HepG2 (cell line): ENCODE measurements at regions not wholly inside any gene's neighbourhood (a gene's known extent, or its start where the extent isn't known, plus 50 kb on each side); places are given as distances from the start of the nearest gene placed in this dataset.

Source experiments
- ATAC-seq: fragments of 200-7000 bp; cut with Tn5 transposase; 3 replicates; pipeline ENCODE4 v1.9.1; 2020; ENCODE audit warnings: mild to moderate bottlenecking, moderate library complexity
- BruUV-seq: library from RNA; stranded (reverse); fragments of 400-500 nt; replicated peaks from 2 replicates; lab custom pipeline; 2021; lab: Mats Ljungman, UMichigan
- CTCF ChIA-PET: fragments of 300-600 bp; formaldehyde crosslinking; extraction: SDS; loops from one replicate; lab custom pipeline; 2021; ENCODE audit warnings: low total read pairs, inconsistent platforms, low intra/inter-chr PET ratio; lab: Yijun Ruan, JAX
- POLR2A ChIA-PET: fragments of 350-600 bp; sonication (Branson Sonifier 250); formaldehyde crosslinking; loops from one replicate; lab custom pipeline; 2020; ENCODE audit warnings: antibody characterized with exemption, inconsistent platforms; lab: Yijun Ruan, JAX
- DNase-seq: peaks from one replicate; pipeline ENCODE4 v3.0.0-alpha.2; 2015; ENCODE audit warnings: low spot score
- FAIRE-seq: peaks from 3 replicates; lab custom pipeline; 2011; peaks lifted over from hg19 to GRCh38; lab: Jason Lieb, UNC
- H2AFZ ChIP-seq: one replicate; pipeline ENCODE4 v1.6.1; 2011; ENCODE audit warnings: low read length, inconsistent platforms
- H3K27ac ChIP-seq: fragments of 300-600 bp; 3 replicates; pipeline ENCODE4 v1.8.0; 2011; ENCODE audit warnings: mixed run types, mild to moderate bottlenecking, mixed read lengths, low read length, inconsistent platforms; ENCODE audit not compliant: insufficient read depth; ENCODE audit errors: extremely low read length
- H3K27me3 ChIP-seq, 2 experiments: fragments of 200-600 bp in 1 of 2; 2 replicates in 1 of 2; 3 replicates in 1 of 2; pipeline versions ENCODE4 v1.6.0 to v1.8.0; 2011; ENCODE audit warnings: low read length in 2 of 2, mild to moderate bottlenecking in 2 of 2, moderate library complexity in 2 of 2, inconsistent platforms in 1 of 2; ENCODE audit not compliant: insufficient read depth in 2 of 2, control insufficient read depth in 1 of 2
- H3K36me3 ChIP-seq, 2 experiments: fragments of 200-600 bp in 1 of 2; replicated peaks in 1 of 2; 2 replicates in 1 of 2; 3 replicates in 1 of 2; pipeline versions ENCODE4 v1.5.1 to v1.8.0; 2011; ENCODE audit warnings: low read length in 2 of 2, inconsistent platforms in 1 of 2; ENCODE audit not compliant: insufficient read depth in 2 of 2, control insufficient read depth in 1 of 2
- H3K4me1 ChIP-seq: 2 replicates; pipeline ENCODE4 v1.5.1; 2012; ENCODE audit warnings: low read length, inconsistent platforms; ENCODE audit not compliant: insufficient read depth
- H3K4me2 ChIP-seq: 2 replicates; pipeline ENCODE4 v1.6.0; 2011; ENCODE audit warnings: low read depth, low read length, inconsistent platforms
- H3K4me3 ChIP-seq, 3 experiments: fragments of 200-600 bp in 1 of 3; sonication (generic), shearing (Covaris generic) in 1 of 3; replicated peaks in 1 of 3; 2 replicates each; pipeline ENCODE4 v1.5.1; 2011 to 2016; ENCODE audit warnings: low read length in 3 of 3, inconsistent platforms in 2 of 3, low read depth in 2 of 3, mild to moderate bottlenecking in 2 of 3, control low read depth in 1 of 3, mixed read lengths in 1 of 3; ENCODE audit not compliant: insufficient read depth in 1 of 3
- H3K79me2 ChIP-seq: one replicate; pipeline ENCODE4 v1.6.1; 2011; ENCODE audit warnings: low read length, inconsistent platforms; ENCODE audit not compliant: insufficient read depth
- H3K9ac ChIP-seq: 2 replicates; pipeline ENCODE4 v1.6.0; 2011; ENCODE audit warnings: mild to moderate bottlenecking, low read depth, low read length, inconsistent platforms; ENCODE audit not compliant: insufficient read depth
- H3K9me3 ChIP-seq: 2 replicates; pipeline ENCODE4 v1.5.1; 2012; ENCODE audit warnings: mild to moderate bottlenecking, low read length
- H4K20me1 ChIP-seq: 2 replicates; pipeline ENCODE4 v1.6.0; 2011; ENCODE audit warnings: inconsistent platforms, mild to moderate bottlenecking, low read length, moderate library complexity; ENCODE audit not compliant: insufficient read depth
- FOXC1 ChIP-seq: sonication (generic); formaldehyde crosslinking; IDR thresholded peaks from 2 replicates; pipeline ENCODE4 v1.8.0; 2022; ENCODE audit warnings: mild to moderate bottlenecking, missing genetic modification reagents, borderline replicate concordance
- GMEB1 ChIP-seq: sonication (generic); formaldehyde crosslinking; IDR thresholded peaks from 2 replicates; pipeline ENCODE4 v1.5.1; 2020; ENCODE audit warnings: missing genetic modification reagents, mild to moderate bottlenecking, borderline replicate concordance
- HBP1 ChIP-seq: IDR thresholded peaks from 2 replicates; pipeline ENCODE4 v1.6.1; 2016; ENCODE audit warnings: low read depth, control low read depth
- MIER2 ChIP-seq: IDR thresholded peaks from 2 replicates; pipeline ENCODE4 v1.6.1; 2016; ENCODE audit warnings: missing biosample characterization, missing genetic modification reagents
- PRDM15 ChIP-seq: sonication (generic); formaldehyde crosslinking; IDR thresholded peaks from 2 replicates; pipeline ENCODE4 v1.4.0; 2020; ENCODE audit warnings: missing genetic modification reagents
- SMAD9 ChIP-seq: sonication (generic); formaldehyde crosslinking; IDR thresholded peaks from 2 replicates; pipeline ENCODE4 v1.5.1; 2020; ENCODE audit warnings: mild to moderate bottlenecking, missing genetic modification reagents
- TBX3 ChIP-seq: fragments of 450-650 bp; IDR thresholded peaks from 2 replicates; pipeline ENCODE4 v1.6.1; 2017; ENCODE audit warnings: antibody characterized with exemption, mild to moderate bottlenecking, inconsistent platforms, borderline replicate concordance
- ZBTB7B ChIP-seq: sonication (generic); formaldehyde crosslinking; IDR thresholded peaks from 2 replicates; pipeline ENCODE4 v1.4.0; 2020; ENCODE audit warnings: missing genetic modification reagents
- ZC3H13 ChIP-seq: sonication (generic); formaldehyde crosslinking; IDR thresholded peaks from 2 replicates; pipeline ENCODE4 v1.8.1; 2023; ENCODE audit warnings: mild to moderate bottlenecking, missing genetic modification reagents, moderate library complexity
- ZNF580 ChIP-seq: IDR thresholded peaks from 2 replicates; pipeline ENCODE4 v1.6.1; 2016; ENCODE audit warnings: low read depth, borderline replicate concordance
- ZNF740 ChIP-seq: sonication (generic); formaldehyde crosslinking; IDR thresholded peaks from 2 replicates; pipeline ENCODE4 v1.4.0; 2020; ENCODE audit warnings: missing genetic modification reagents
- WGBS: methylation state at CpG from one replicate; pipeline ENCODE4 v1.1.6; 2017; ENCODE audit warnings: low lambda C conversion rate; 5-methylcytosine and 5-hydroxymethylcytosine counted together
- in situ Hi-C: cut with HindIII; loops from 2 replicates; pipeline ENCODE4 v1.10.0; 2017; ENCODE audit warnings: low pct_unique_long_range_greater_than_20kb; ENCODE audit not compliant: extremely low pct_ligation_motif_present
- intact Hi-C: fragments of 100-400 bp; cut with micrococcal nuclease; formaldehyde crosslinking; loops from one replicate; pipeline ENCODE4 v1.10.0; 2022; ENCODE audit not compliant: unreplicated experiment
- TF ChIP-seq, protein P1 (sequence below): IDR thresholded peaks from 2 replicates; pipeline ENCODE4 v1.6.1; 2016; ENCODE audit warnings: low read depth, missing genetic modification reagents, missing compliant biosample characterization

DNA sequence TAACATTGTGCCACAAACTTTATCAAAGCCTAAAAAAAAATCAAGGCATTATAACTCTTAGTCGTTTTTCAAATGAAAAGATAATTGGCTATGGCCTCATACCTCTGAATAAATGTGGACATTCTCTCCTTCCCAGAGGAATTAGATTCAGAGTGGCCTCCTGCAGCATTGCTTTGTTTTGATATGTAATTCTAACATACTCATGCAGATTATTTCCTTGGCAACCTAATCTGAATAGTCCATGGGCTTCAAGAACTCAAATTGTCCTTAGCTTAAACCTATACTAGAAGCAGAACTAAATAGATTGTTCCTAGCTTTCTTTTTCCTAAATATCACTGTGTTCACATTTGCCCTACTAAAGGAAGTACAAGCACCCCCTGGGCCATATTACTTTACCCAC is 1146.9 kb downstream of the OLFM4 start:
- DNase-seq = no peak
- Histone ChIP-seq H3K4me3 (no peak overlapping the region), H3K4me1 (no peaks in the 10 kb centered on the region), H3K36me3 (no peaks in the 10 kb centered on the region), H3K27me3 (no peaks in the 10 kb centered on the region), H3K4me2 (no peak overlapping the region), H3K9me3 (peaks cover 45% of the 10 kb centered on the region), H3K9ac (no peak overlapping the region), H3K79me2 (no peaks in the 10 kb centered on the region), H4K20me1 (no peaks in the 10 kb centered on the region), H2AFZ (no peak overlapping the region), H3K27ac (no peak overlapping the region)
- in situ Hi-C loops = no loop called here
- intact Hi-C loops = no loop called here
- no peak for ATAC-seq
- ChIA-PET POLR2A (no interaction called here), CTCF (no interaction called here)
- no TSS peak for BruUV-seq
- no peak for FAIRE-seq
- 0% methylated on average over 1 of the region's 1 CpG for WGBS
- no peak for TF ChIP-seq HBP1
- TF ChIP-seq TBX3 = no peak
- TF ChIP-seq PRDM15 (CRISPR knock-in tag) = no peak
- TF ChIP-seq GMEB1 (CRISPR knock-in tag) = no peak
- no peak for TF ChIP-seq FOXC1 (CRISPR knock-in tag)
- TF ChIP-seq ZNF740 = no peak
- TF ChIP-seq SMAD9 = no peak
- no peak for TF ChIP-seq ZNF580
- TF ChIP-seq, protein P1, sequence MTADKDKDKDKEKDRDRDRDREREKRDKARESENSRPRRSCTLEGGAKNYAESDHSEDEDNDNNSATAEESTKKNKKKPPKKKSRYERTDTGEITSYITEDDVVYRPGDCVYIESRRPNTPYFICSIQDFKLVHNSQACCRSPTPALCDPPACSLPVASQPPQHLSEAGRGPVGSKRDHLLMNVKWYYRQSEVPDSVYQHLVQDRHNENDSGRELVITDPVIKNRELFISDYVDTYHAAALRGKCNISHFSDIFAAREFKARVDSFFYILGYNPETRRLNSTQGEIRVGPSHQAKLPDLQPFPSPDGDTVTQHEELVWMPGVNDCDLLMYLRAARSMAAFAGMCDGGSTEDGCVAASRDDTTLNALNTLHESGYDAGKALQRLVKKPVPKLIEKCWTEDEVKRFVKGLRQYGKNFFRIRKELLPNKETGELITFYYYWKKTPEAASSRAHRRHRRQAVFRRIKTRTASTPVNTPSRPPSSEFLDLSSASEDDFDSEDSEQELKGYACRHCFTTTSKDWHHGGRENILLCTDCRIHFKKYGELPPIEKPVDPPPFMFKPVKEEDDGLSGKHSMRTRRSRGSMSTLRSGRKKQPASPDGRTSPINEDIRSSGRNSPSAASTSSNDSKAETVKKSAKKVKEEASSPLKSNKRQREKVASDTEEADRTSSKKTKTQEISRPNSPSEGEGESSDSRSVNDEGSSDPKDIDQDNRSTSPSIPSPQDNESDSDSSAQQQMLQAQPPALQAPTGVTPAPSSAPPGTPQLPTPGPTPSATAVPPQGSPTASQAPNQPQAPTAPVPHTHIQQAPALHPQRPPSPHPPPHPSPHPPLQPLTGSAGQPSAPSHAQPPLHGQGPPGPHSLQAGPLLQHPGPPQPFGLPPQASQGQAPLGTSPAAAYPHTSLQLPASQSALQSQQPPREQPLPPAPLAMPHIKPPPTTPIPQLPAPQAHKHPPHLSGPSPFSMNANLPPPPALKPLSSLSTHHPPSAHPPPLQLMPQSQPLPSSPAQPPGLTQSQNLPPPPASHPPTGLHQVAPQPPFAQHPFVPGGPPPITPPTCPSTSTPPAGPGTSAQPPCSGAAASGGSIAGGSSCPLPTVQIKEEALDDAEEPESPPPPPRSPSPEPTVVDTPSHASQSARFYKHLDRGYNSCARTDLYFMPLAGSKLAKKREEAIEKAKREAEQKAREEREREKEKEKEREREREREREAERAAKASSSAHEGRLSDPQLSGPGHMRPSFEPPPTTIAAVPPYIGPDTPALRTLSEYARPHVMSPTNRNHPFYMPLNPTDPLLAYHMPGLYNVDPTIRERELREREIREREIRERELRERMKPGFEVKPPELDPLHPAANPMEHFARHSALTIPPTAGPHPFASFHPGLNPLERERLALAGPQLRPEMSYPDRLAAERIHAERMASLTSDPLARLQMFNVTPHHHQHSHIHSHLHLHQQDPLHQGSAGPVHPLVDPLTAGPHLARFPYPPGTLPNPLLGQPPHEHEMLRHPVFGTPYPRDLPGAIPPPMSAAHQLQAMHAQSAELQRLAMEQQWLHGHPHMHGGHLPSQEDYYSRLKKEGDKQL (CRISPR knock-in tag) = no peak
- no peak for TF ChIP-seq MIER2 (CRISPR knock-in tag)
- no peak for TF ChIP-seq ZBTB7B (CRISPR knock-in tag)
- no peak for TF ChIP-seq ZC3H13 (CRISPR knock-in tag)
